ENCODE measurements at regions not wholly inside any gene's neighbourhood (a gene's known extent, or its start where the extent isn't known, plus 50 kb on each side); places are given as distances from the start of the nearest gene placed in this dataset.

GRCh38 chr2:103153580-103154284 lies 391.9 kb downstream of the TMEM182 start:
- no peak overlapping the region for H3K27ac ChIP-seq
- no peak for TF ChIP-seq POLR2AphosphoS5 (IDR thresholded peaks at IDR 0.05)
- no peak for TF ChIP-seq EP300 (IDR thresholded peaks at IDR 0.05)
- TF ChIP-seq, protein P1, sequence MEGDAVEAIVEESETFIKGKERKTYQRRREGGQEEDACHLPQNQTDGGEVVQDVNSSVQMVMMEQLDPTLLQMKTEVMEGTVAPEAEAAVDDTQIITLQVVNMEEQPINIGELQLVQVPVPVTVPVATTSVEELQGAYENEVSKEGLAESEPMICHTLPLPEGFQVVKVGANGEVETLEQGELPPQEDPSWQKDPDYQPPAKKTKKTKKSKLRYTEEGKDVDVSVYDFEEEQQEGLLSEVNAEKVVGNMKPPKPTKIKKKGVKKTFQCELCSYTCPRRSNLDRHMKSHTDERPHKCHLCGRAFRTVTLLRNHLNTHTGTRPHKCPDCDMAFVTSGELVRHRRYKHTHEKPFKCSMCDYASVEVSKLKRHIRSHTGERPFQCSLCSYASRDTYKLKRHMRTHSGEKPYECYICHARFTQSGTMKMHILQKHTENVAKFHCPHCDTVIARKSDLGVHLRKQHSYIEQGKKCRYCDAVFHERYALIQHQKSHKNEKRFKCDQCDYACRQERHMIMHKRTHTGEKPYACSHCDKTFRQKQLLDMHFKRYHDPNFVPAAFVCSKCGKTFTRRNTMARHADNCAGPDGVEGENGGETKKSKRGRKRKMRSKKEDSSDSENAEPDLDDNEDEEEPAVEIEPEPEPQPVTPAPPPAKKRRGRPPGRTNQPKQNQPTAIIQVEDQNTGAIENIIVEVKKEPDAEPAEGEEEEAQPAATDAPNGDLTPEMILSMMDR (IDR thresholded peaks at IDR 0.05): no peak
- TF ChIP-seq POLR2A (IDR thresholded peaks at IDR 0.05): no peak
- no peaks in the 10 kb centered on the region for H3K9me3 ChIP-seq
- peaks cover 0 to under 1% (median 0%) of the 10 kb centered on the region in 3 donors for H3K27me3 ChIP-seq
- no peaks in the 10 kb centered on the region for H3K36me3 ChIP-seq
- H3K4me3 ChIP-seq: no peak overlapping the region
- DNase-seq: peak in 1 of 2 donors; percentile 55
- intact Hi-C loops (cut with DNase I; ENCODE audit: low total_unique reads): no loop called here
- no peaks in the 10 kb centered on the region for H3K4me1 ChIP-seq
- 60 to 71% (median 65%) methylated on average over 9 of the region's 9 CpGs for WGBS, 5 donors

- intact Hi-C loops (cut with DNase I; ENCODE audit: low total_unique reads): no loop called here
- Histone ChIP-seq H3K4me1 (no peaks in the 10 kb centered on the region), H3K4me3 (no peak overlapping the region), H3K9me3 (no peaks in the 10 kb centered on the region), H3K36me3 (no peaks in the 10 kb centered on the region), H3K27me3 (peaks cover 0 to 15% (median 0%) of the 10 kb centered on the region in 3 donors), H3K27ac (no peak overlapping the region)
- TF ChIP-seq POLR2AphosphoS5 (IDR thresholded peaks at IDR 0.05): no peak
- TF ChIP-seq, protein P1 (IDR thresholded peaks at IDR 0.05): no peak
- no peak for TF ChIP-seq EP300 (IDR thresholded peaks at IDR 0.05)
- TF ChIP-seq POLR2A (IDR thresholded peaks at IDR 0.05): no peak
- 89 to 93% (median 93%) methylated on average over 3 of the region's 3 CpGs for WGBS, 5 donors
- DNase-seq: no peak
Observed at GRCh38 chr2:103155308-103155707, 393.5 kb downstream of the TMEM182 start.

GRCh38 chr2:103159018-103159417 lies 397.2 kb downstream of the TMEM182 start:
- 64 to 81% (median 77%) methylated on average over 3 of the region's 3 CpGs for WGBS, 5 donors
- no peaks in the 10 kb centered on the region for H3K9me3 ChIP-seq
- H3K27ac ChIP-seq: no peak overlapping the region
- H3K27me3 ChIP-seq: peaks cover 0 to 15% (median 0%) of the 10 kb centered on the region in 3 donors
- peaks cover 0 to 10% (median 0%) of the 10 kb centered on the region in 4 donors for H3K4me1 ChIP-seq
- intact Hi-C loops (cut with DNase I; ENCODE audit: low total_unique reads): no loop called here
- no peak overlapping the region for H3K4me3 ChIP-seq
- no peaks in the 10 kb centered on the region for H3K36me3 ChIP-seq
- TF ChIP-seq POLR2A (IDR thresholded peaks at IDR 0.05): no peak
- TF ChIP-seq POLR2AphosphoS5 (IDR thresholded peaks at IDR 0.05): no peak
- TF ChIP-seq, protein P1 (IDR thresholded peaks at IDR 0.05): no peak
- no peak for TF ChIP-seq EP300 (IDR thresholded peaks at IDR 0.05)
- DNase-seq: no peak

- 30 to 39% (median 37%) methylated on average over 7 of the region's 7 CpGs for WGBS, 5 donors
- H3K27ac ChIP-seq: no peak overlapping the region
- no peaks in the 10 kb centered on the region for H3K9me3 ChIP-seq
- peaks cover 0 to 15% (median 0%) of the 10 kb centered on the region in 3 donors for H3K27me3 ChIP-seq
- H3K4me3 ChIP-seq: no peak overlapping the region
- H3K4me1 ChIP-seq: peaks cover 0 to 10% (median 0%) of the 10 kb centered on the region in 4 donors
- no peaks in the 10 kb centered on the region for H3K36me3 ChIP-seq
- intact Hi-C loops (cut with DNase I; ENCODE audit: low total_unique reads): no loop called here
- TF ChIP-seq POLR2AphosphoS5 (IDR thresholded peaks at IDR 0.05): no peak
- TF ChIP-seq, protein P1 (IDR thresholded peaks at IDR 0.05): peak in 5 of 7 experiments; percentile 45 to 71 (median 55)
- DNase-seq: peak; percentile 36 to 86
Observed at GRCh38 chr2:103161456-103162289, 399.8 kb downstream of the TMEM182 start.
